GM19193 (cell line): ENCODE measurements at regions not wholly inside any gene's neighbourhood (a gene's known extent, or its start where the extent isn't known, plus 50 kb on each side); places are given as distances from the start of the nearest gene placed in this dataset.

Source experiments
- POLR2A ChIP-seq: IDR thresholded peaks from 4 replicates; pipeline ENCODE4 v1.6.1; 2011; ENCODE audit not compliant: insufficient read depth, insufficient read length; ENCODE audit errors: extremely low read depth

DNA sequence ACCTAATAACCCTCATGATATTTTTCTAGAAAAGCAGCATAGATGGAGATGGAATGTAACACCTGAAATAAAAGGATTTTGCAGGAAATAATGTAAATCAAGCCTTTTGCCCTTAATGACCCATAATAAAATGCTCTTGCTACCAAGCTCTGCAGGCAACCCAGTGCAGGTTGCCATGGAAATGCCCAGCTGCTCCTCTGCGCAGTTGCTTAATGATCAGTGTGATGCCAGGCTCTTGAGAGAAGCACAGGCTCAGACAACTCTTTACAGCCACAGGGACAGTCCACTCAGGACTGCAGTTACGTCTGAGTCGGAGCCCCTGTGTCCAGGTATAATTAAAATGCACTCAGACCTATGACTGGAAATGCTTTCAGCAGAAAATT lies 165.5 kb downstream of the LACC1 start:
- TF ChIP-seq POLR2A: no peak

DNA sequence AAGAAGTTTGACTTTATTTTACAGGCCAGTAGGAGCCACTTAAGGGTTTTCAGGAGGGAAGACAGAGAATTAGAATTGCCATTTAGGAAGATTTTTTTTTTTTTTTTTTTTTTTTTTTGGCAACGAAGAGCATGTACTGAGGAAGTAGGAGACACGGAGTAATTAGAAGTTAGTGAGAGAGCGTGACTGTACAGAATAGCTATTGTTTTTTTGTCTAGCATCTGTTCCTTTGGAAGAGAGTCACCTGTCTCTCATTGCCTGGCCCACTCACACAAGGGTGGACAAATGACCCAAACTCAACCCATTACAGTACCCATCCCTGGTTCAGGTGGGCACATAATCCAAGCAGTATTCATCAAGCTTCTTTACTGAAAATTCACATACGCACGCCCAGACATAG lies 166.7 kb downstream of the LACC1 start:
- TF ChIP-seq POLR2A: no peak

- no peak for TF ChIP-seq POLR2A
These were observed 168.6 kb downstream of the LACC1 start for GRCh38 chr13:44048326-44048725.

GRCh38 chr13:44049081-44049945 lies 169.6 kb downstream of the LACC1 start:
- no peak for TF ChIP-seq POLR2A

- no peak for TF ChIP-seq POLR2A
These were observed 170.9 kb downstream of the LACC1 start for GRCh38 chr13:44050450-44051063.

DNA sequence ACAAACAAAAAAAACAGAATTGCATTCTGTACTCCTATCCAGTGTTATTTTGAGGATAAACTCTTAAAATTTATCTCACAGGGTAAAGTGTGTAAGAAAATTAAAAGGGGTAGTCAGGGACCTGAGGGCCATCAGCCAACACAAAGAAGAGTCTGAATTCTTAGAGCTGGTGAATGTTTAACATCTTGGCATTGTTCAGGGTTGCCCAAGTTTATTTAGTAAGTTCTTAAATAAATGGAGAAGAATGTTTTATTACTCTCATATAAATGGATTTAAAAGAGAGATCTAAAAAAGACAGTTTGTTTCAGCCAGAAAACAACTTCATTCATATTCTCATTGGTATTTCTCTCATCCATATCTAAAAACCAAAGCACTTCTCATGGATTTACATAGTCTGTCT lies 171.7 kb downstream of the LACC1 start:
- no peak for TF ChIP-seq POLR2A

DNA sequence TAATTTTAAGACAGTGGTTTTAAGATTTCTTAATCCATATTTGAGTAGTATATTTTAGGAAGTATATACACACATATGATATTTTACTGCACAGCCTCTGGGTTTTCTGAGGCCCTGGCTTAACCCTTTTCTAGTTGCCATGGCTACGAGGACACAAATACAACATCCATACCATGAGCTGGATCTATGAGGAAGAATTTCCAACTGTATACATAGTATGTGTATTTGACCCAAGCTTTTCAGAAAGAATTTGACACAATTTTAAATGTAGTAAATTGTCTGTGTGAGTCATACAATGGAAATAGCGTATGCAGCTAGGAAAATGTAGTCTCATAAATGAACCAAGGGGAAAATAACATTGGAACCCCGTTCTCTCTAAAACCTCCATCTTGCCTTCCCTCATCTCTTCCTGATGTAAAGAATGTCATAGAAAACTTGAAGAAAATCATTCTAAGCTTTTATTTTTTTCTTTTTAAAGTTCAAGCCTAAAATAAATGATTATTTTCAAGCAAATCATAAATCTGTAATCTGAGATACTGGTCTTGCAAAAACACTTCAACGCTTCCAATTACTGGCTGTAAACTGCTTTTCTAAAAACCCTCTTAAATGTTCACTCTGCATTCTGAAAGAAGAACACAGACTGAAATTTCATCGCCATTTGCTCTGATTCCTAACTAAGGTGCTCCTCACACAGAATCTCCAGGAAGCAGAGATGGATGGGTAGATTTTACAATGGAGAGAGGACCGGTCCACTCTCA lies 172.4 kb downstream of the LACC1 start:
- TF ChIP-seq POLR2A: no peak

- TF ChIP-seq POLR2A: no peak
These were observed 173.1 kb downstream of the LACC1 start for GRCh38 chr13:44052780-44053184.

- TF ChIP-seq POLR2A: no peak
These were observed 173.5 kb downstream of the LACC1 start for GRCh38 chr13:44053208-44053607.

- no peak for TF ChIP-seq POLR2A
These were observed 174.8 kb downstream of the LACC1 start for GRCh38 chr13:44054525-44054924.

GRCh38 chr13:44058067-44058466 lies 178.4 kb downstream of the LACC1 start:
- TF ChIP-seq POLR2A: no peak

GRCh38 chr13:44058624-44059215 lies 179.0 kb downstream of the LACC1 start:
- TF ChIP-seq POLR2A: no peak

DNA sequence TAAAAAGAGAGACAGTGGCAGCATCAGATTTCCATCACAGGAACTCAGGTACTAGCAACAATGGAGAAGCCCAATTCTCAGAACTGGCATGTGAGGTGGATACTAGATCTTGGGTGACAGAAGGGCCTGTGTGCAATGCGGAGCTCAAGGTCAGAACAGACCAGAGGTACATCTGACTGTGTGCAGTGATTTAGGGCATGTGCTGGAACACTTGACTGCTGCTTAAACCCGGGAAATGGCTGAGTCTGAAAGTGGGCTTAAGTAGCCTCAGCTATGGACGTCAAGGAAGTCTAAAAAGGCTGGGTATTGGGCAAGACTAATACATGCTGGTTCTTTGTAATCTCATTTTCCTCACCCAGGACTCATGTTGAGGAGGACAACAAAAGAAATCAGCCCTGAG lies 182.2 kb downstream of the LACC1 start:
- TF ChIP-seq POLR2A: no peak

GRCh38 chr13:44063467-44063866 lies 183.8 kb downstream of the LACC1 start:
- no peak for TF ChIP-seq POLR2A

GRCh38 chr13:44063881-44064280 lies 184.2 kb downstream of the LACC1 start:
- TF ChIP-seq POLR2A: no peak
